Right lobe of liver (tissue), 6 donors: ENCODE measurements at regions not wholly inside any gene's neighbourhood (a gene's known extent, or its start where the extent isn't known, plus 50 kb on each side); places are given as distances from the start of the nearest gene placed in this dataset.

ENCODE experiments used
- ATAC-seq, 4 donors: fragments of 200-7000 bp; cut with Tn5 transposase; one replicate each; pipeline ENCODE4 v1.9.1; 2020; ENCODE audit warnings: mild to moderate bottlenecking in 4 of 4, moderate library complexity in 4 of 4
- DNase-seq, 3 donors: peaks; one replicate each; pipeline ENCODE4 v3.0.0-alpha.2; 2020
- H3K27ac ChIP-seq, 3 donors: fragments of 200-600 bp; one replicate each; pipeline ENCODE4 v1.8.0; 2022
- H3K27me3 ChIP-seq, 2 donors: fragments of 200-600 bp; one replicate each; pipeline ENCODE4 v1.8.0; 2022
- H3K36me3 ChIP-seq, 4 donors: fragments of 200-600 bp; sonication (generic) in 1 of 4; one replicate each; pipeline versions ENCODE4 v1.5.1 to v1.8.0; 2017 to 2022; ENCODE audit warnings: control low read depth in 1 of 4
- H3K4me1 ChIP-seq, 4 donors: fragments of 200-600 bp; sonication (generic) in 1 of 4; one replicate each; pipeline versions ENCODE4 v1.5.1 to v1.8.0; 2017 to 2022; ENCODE audit warnings: control low read depth in 1 of 4
- H3K4me3 ChIP-seq, 3 donors: fragments of 200-600 bp; one replicate each; pipeline ENCODE4 v1.8.0; 2022
- H3K9me3 ChIP-seq, 4 donors: fragments of 200-600 bp; sonication (generic) in 1 of 4; one replicate each; pipeline versions ENCODE4 v1.5.1 to v1.8.0; 2017 to 2022; ENCODE audit warnings: control low read depth in 1 of 4
- CTCF ChIP-seq, 4 donors: fragments of 200-600 bp in 3 of 4; fragments of 450-650 bp in 1 of 4; IDR thresholded peaks; one replicate each; pipeline versions ENCODE4 v1.5.1 to v1.8.0; 2016 to 2022; ENCODE audit warnings: antibody characterized with exemption in 4 of 4, mild to moderate bottlenecking in 2 of 4
- POLR2A ChIP-seq: fragments of 450-650 bp; IDR thresholded peaks from one replicate; pipeline ENCODE4 v1.6.1; 2017; ENCODE audit warnings: antibody characterized with exemption, mild to moderate bottlenecking
- WGBS: methylation state at CpG from one replicate; pipeline ENCODE4 v1.1.6; 2018; ENCODE audit warnings: low coverage, low lambda C conversion rate; ENCODE audit not compliant: insufficient coverage; ENCODE audit errors: missing lambda C conversion rate; 5-methylcytosine and 5-hydroxymethylcytosine counted together
- intact Hi-C, 2 donors: fragments of 100-400 bp; cut with DNase I; formaldehyde crosslinking; loops; one replicate each; pipeline versions ENCODE4 v1.11.2 to v1.14.1; 2022
- donor health status: DM: no; HTN: yes; CAD: no.
- donor health status: DM: no; HTN: no; CAD: no.
- donor health status: DM: no; HTN: no; CAD: no.
- donor health status: DM: no; HTN: yes; CAD: no.
- donor health status: DM: no; HTN: yes; CAD: no.

DNA sequence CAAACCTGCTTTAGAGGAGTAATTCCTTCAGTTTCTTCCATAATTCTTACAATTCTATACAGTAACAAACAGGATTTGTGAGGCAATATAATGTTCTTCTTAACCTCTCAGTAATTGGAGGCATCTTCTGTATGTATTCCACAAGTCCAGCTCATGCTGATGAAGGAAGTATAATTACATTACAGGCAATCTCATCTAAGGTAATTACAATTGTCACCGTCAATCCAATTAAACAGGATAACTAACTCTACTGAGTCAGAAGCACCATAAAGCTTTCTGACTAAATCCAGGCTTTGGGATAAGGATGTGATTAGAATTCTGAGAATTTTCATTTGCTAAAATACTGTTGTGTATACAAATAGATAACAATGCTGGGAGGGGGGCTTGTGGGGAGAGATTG, 115.2 kb upstream of the SEMA6D start:
- Histone ChIP-seq H3K27me3 (no peaks in the 10 kb centered on the region), H3K27ac (no peak overlapping the region), H3K4me3 (no peak overlapping the region), H3K36me3 (no peaks in the 10 kb centered on the region), H3K4me1 (no peaks in the 10 kb centered on the region), H3K9me3 (no peaks in the 10 kb centered on the region)
- ATAC-seq (no peak), DNase-seq (no peak)
- intact Hi-C loops, result no loop called here
- TF ChIP-seq CTCF (IDR thresholded peaks at IDR 0.05), result no peak
- no peak for TF ChIP-seq POLR2A
- WGBS, result 80% methylated on average over 1 of the region's 1 CpG

GRCh38 chr15:47603026-47603425, 114.3 kb upstream of the SEMA6D start:
- intact Hi-C loops, result no loop called here
- Histone ChIP-seq H3K36me3 (no peaks in the 10 kb centered on the region), H3K27ac (no peak overlapping the region), H3K27me3 (no peaks in the 10 kb centered on the region), H3K4me1 (no peaks in the 10 kb centered on the region), H3K4me3 (no peak overlapping the region), H3K9me3 (no peaks in the 10 kb centered on the region)
- ATAC-seq (no peak), DNase-seq (no peak)
- WGBS, result 57% methylated on average over 2 of the region's 2 CpGs
- no peak for TF ChIP-seq POLR2A
- TF ChIP-seq CTCF (IDR thresholded peaks at IDR 0.05), result no peak

GRCh38 chr15:47607695-47608094, 109.6 kb upstream of the SEMA6D start:
- no peak overlapping the region for H3K27ac ChIP-seq
- ATAC-seq (peak; percentile 33 to 59 (median 48)), DNase-seq (no peak)
- H3K4me1 ChIP-seq, result no peaks in the 10 kb centered on the region
- TF ChIP-seq POLR2A (no peak), CTCF (IDR thresholded peaks at IDR 0.05) (no peak)
- no peaks in the 10 kb centered on the region for H3K27me3 ChIP-seq
- no peaks in the 10 kb centered on the region for H3K36me3 ChIP-seq
- intact Hi-C loops, result no loop called here
- H3K4me3 ChIP-seq, result no peak overlapping the region
- no peaks in the 10 kb centered on the region for H3K9me3 ChIP-seq

- H3K27ac ChIP-seq, result no peak overlapping the region
- no peaks in the 10 kb centered on the region for H3K9me3 ChIP-seq
- H3K27me3 ChIP-seq, result no peaks in the 10 kb centered on the region
- 65% methylated on average over 2 of the region's 2 CpGs for WGBS
- H3K36me3 ChIP-seq, result no peaks in the 10 kb centered on the region
- no peaks in the 10 kb centered on the region for H3K4me1 ChIP-seq
- TF ChIP-seq POLR2A, result no peak
- TF ChIP-seq CTCF (IDR thresholded peaks at IDR 0.05), result no peak
- ATAC-seq (no peak), DNase-seq (no peak)
- intact Hi-C loops, result no loop called here
- no peak overlapping the region for H3K4me3 ChIP-seq
Observed at GRCh38 chr15:47609693-47610092, 107.6 kb upstream of the SEMA6D start.

GRCh38 chr15:47610736-47611135, 106.6 kb upstream of the SEMA6D start:
- WGBS, result 38% methylated on average over 1 of the region's 2 CpGs
- no peaks in the 10 kb centered on the region for H3K27me3 ChIP-seq
- DNase-seq (no peak), ATAC-seq (no peak)
- no peaks in the 10 kb centered on the region for H3K4me1 ChIP-seq
- intact Hi-C loops, result no loop called here
- no peak overlapping the region for H3K4me3 ChIP-seq
- TF ChIP-seq CTCF (IDR thresholded peaks at IDR 0.05), result no peak
- TF ChIP-seq POLR2A, result no peak
- H3K9me3 ChIP-seq, result no peaks in the 10 kb centered on the region
- no peaks in the 10 kb centered on the region for H3K36me3 ChIP-seq
- no peak overlapping the region for H3K27ac ChIP-seq
